MM.1S (cell line): ENCODE measurements at regions not wholly inside any gene's neighbourhood (a gene's known extent, or its start where the extent isn't known, plus 50 kb on each side); places are given as distances from the start of the nearest gene placed in this dataset.

ENCODE experiments used
- CTCF ChIP-seq: fragments of 300-600 bp; sonication (generic); IDR thresholded peaks from 2 replicates; pipeline ENCODE4 v1.5.1; 2016; ENCODE audit warnings: antibody characterized with exemption, low read length, mixed read lengths
- EZH2 ChIP-seq: fragments of 300-600 bp; sonication (generic); optimal IDR thresholded peaks from 2 replicates; pipeline ENCODE3; 2017; ENCODE audit warnings: low read depth, mild to moderate bottlenecking, antibody characterized with exemption, low read length, mixed read lengths

GRCh38 chr5:174197929-174198328 is 152.4 kb downstream of the NSG2 start:
- TF ChIP-seq CTCF (no peak), EZH2 (no peak)
